HG03097 (cell line): ENCODE measurements at regions not wholly inside any gene's neighbourhood (a gene's known extent, or its start where the extent isn't known, plus 50 kb on each side); places are given as distances from the start of the nearest gene placed in this dataset.
"Not testable (repeated sequence)": the region's sequence is repeated elsewhere in the genome, so short reads cannot be mapped to it uniquely, and the experiment has no call there.

Experiments used
- ATAC-seq: cut with Tn5 transposase; IDR thresholded peaks from one replicate; pipeline ENCODE4 v1.9.1; 2021; ENCODE audit not compliant: unreplicated experiment, low FRiP score

- ATAC-seq: no peak
Observed at GRCh38 chr2:138424436-138425140, 77.0 kb upstream of the SPOPL start.

- ATAC-seq: not testable (repeated sequence)
Observed at GRCh38 chr2:138426116-138426515, 75.5 kb upstream of the SPOPL start.

DNA sequence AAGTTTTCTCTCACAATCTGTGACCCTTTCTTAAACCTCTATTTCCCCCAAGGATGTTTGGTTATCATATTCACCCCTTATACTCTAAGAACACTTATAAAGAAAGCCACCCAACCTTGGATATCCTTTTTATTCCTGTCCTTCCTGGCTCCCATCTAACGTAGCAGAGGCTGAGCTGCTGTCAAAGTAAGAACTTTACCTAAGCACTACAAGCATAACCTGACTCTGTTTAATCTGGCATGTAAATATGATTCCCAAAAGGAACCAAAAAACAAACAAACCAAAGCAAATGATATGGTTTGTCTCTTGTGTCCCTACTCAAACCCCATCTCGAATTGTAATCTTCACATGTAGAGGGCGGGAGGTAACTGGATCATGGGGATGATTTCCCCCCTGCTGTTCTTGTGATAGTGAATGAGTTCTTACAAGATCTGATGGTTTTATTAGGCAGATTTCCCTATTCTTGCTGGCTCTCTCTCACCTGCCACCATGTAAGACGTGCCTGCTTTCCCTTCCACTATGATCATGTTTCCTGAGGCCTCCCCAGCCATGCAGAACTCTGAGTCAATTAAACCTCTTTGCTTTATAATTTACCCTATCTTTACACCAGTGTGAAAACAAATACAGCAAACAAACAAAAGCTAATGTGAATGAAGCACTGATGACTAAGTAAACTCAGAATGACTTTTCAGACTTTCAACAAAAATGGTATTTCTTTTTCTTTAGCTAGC is 72.7 kb upstream of the SPOPL start:
- ATAC-seq: no peak

DNA sequence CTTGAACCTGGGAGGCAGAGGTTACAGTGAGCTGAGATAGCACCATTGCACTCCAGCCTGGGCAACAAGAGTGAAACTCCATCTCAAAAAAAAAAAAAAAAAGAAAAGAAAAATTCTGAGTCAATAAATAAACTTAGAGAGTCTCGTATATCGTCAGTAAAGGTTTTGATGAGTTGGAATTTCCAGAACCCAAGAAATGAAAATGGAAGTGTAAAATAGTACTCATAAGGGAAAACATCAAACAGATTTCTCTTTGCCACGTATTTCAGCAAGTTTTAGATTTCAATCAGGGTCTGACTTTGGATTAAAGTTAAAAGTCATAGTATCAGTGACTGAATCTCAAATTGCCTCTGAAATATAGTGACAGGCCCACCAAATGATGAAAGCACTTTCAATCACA is 71.4 kb upstream of the SPOPL start:
- no peak for ATAC-seq

DNA sequence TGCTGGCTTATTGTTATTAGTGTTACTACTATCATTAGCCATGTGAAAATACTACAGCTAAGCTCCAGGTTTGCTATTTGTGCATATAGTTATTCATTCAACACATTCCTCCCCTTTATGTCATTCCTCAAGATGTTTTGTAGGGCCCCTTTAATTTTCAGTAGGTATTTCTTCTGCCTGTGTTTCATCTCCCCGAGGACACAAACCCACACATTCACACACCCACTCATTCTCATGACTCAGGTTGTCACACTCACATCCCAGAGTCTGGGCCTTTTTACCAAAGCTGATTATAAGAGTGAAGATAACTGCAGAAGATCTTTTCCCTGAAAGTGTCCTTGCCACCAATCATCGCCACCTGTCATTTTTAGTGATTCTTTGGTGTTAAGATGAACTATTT is 68.6 kb upstream of the SPOPL start:
- no peak for ATAC-seq

DNA sequence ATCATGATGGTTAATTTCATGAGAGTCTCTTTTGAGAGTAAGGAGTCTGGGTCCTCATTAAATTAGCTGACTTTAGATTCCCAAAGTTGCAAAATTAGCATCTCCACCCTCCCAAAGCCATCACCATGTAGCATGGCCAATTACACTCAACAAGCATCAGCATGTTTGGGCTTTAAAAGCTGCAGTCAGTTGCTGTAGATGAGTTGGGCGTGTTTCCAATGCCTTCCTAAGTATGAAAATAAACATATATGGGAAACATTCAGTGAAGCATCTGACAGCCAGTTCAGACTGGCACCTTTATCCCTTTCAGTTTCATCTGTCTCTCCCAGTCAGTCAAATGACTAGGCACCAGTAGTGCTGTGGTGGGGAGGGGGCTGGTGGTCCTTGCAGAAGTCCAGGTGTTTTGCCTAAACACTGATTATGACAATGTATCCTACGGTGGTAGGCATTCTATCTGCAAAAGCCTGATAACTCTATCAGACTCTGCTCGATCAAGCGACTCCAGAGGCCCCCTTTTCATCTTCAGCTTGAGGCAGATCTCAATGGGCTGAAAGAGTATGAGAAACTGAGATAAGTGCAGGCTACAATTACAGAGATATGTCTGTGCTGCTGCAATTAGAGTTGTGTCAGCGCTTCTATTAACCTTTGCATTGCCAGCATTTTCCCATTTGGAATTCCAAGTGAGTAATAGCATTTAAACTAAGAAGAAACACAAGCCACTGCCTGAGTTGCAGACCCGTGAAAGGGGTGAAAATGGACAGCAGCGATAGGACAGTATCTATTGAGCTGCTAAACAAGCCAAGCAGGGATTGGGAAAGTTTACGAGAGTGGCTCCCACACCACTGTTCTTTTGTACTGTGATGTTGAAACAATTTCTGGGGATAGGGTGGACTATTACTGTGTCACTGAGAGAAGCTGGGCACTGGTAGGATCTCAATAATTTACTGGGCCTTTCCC is 67.3 kb upstream of the SPOPL start:
- ATAC-seq: no peak

DNA sequence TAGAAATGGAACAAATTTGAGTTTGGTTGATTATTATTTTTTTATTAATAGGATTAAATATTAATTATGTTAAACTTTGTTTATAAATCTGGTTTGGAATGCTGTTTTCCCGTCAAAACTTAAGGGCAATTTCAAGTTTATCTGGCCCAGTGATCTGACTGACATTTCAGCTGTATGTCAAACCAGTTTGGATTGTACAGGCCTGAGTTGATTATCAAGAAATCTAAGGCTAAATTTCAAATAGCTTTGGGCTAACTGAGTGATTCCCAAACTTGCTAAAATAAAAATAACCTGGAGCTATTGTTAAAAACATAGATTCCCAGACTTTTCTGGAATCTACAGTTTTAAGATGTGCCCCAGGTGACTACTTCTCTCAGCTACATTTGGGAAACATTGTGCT is 65.9 kb upstream of the SPOPL start:
- no peak for ATAC-seq

DNA sequence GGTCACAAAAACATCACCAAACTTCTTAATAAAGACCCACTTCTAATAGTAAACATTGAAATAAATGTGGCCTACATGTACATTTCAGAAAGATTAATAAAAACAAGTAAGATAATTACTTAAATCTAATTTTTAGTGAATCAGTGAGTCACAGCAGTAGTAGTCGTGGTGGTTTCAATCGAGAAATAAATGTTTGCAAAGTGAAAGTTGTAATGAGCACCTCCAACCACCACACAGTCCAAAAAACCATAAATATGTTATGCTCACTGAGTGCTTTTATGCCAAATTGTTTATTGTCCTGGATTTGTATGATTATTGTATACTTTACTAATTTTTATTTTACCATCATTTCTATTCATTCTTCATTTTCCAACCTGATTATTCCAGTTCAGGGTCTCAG is 61.8 kb upstream of the SPOPL start:
- ATAC-seq: no peak

DNA sequence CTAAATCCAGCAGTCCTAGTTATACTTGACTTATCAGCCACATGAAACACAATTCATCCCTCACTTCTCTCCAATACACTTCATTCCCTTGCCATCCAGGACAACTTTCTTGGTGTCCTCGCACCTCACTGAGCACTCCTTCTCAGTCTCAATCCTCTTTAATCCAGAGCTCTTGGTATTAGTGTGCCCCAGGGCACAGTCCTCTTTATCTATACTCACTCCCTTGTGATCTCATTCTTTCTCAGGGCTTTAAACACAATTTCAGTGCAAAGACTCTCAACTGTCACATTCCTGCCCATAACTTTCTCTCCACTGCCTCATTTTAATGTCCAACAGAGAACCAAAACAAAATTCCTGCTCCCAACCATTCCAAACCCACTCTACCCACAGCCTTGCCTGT is 60.8 kb upstream of the SPOPL start:
- ATAC-seq: no peak

GRCh38 chr2:138441916-138442315 is 59.7 kb upstream of the SPOPL start:
- ATAC-seq: no peak

DNA sequence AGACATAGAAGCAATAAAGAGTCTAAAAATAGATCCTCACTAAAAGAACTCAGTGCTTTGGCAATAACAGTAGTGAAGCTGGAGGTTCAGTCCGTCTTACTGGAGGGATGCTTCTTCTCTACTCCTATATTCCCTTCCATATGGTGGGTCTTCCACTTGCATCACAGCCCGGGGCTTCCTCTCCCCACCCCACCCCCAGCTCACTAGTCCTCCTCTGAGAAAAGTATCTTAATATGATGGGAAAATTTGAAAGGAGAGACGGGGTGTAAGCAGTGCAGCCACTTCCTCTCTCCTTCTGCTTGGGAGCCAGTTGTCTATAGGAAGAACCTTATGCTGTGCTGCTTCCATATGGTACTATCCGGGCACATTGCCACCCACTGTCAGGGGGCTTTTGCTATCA is 57.2 kb upstream of the SPOPL start:
- ATAC-seq: no peak

- no peak for ATAC-seq
Observed at GRCh38 chr2:138445227-138445626, 56.3 kb upstream of the SPOPL start.

GRCh38 chr2:138446043-138446442 is 55.5 kb upstream of the SPOPL start:
- ATAC-seq: no peak

DNA sequence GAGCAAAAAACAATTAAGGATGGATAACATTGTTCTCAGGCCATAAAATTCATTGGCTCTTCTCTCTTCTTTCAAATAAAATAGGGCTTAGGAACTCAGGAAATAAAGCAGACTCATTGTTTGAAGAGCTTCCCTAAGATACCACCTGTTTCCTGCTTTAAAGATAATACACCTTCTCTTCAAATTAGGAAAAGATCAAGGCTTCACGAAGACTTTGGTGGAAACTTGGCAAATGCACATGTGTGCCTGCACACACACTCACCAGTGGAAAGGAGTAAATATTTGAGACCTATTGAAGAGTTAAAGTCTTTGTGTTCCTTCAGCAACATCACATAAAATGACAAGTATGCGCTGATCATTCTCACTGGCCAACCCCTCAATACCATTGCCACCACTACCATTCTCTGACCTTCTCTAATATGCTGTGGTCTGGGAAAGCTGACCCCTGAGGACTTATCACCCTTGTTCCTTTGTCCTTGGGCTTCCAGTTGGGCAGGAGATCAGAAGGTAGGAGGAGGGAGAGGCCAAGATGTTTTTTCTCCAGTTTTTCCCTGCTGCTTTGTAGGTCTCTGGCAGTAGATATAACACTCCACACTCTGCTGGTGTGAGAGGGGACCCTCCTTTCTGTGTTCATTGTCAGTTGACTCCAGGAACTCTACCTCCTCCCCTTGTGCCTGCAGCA is 53.5 kb upstream of the SPOPL start:
- no peak for ATAC-seq
